ENCODE measurements at regions not wholly inside any gene's neighbourhood (a gene's known extent, or its start where the extent isn't known, plus 50 kb on each side); places are given as distances from the start of the nearest gene placed in this dataset.

DNA sequence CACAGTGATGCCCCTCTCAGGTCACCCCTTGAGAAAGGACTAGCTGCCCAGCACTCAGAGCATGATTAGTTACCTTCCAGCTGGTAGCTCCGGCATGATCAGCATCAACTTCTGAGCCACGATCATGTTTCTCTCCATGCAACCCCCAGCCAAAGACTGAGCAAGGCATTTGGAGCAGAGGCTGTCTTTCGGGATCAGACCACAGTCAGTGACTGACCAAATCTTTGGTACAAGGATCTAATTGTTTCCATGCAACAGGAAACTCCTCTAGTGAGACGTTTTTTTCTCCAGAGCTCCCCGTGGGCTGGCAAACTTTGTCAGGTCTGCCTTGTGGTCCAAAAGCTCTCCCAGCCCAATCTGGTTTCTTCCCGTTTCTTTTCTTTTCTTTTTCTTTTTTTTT is 244.3 kb downstream of the METTL4 start:
- no peak for DNase-seq (ENCODE audit: low read depth, low spot score)
- H3K27ac ChIP-seq: no peak overlapping the region
- no peak overlapping the region for H3K4me3 ChIP-seq
- no peaks in the 10 kb centered on the region for H3K36me3 ChIP-seq (ENCODE audit: insufficient read depth, low read length)
- H3K9ac ChIP-seq (ENCODE audit: insufficient read length): no peak overlapping the region
- H3K9me3 ChIP-seq (ENCODE audit: low read depth, low read length): no peaks in the 10 kb centered on the region
- TF ChIP-seq POLR2AphosphoS5 (IDR thresholded peaks at IDR 0.05; ENCODE audit: borderline replicate concordance, low read depth, low read length): no peak
- no peak for TF ChIP-seq EZH2 (IDR thresholded peaks at IDR 0.05)
- no peak for TF ChIP-seq FOXP2 (optimal IDR thresholded peaks at IDR 0.05; ENCODE audit: control extremely low read depth, extremely low read length, insufficient read depth)

- DNase-seq (ENCODE audit: low read depth, low spot score): no peak
- TF ChIP-seq POLR2AphosphoS5 (IDR thresholded peaks at IDR 0.05; ENCODE audit: borderline replicate concordance, low read depth, low read length) (no peak), FOXP2 (optimal IDR thresholded peaks at IDR 0.05; ENCODE audit: control extremely low read depth, extremely low read length, insufficient read depth) (no peak), EZH2 (IDR thresholded peaks at IDR 0.05) (no peak)
- Histone ChIP-seq H3K9me3 (ENCODE audit: low read depth, low read length) (no peaks in the 10 kb centered on the region), H3K9ac (ENCODE audit: insufficient read length) (no peak overlapping the region), H3K4me3 (no peak overlapping the region), H3K36me3 (ENCODE audit: insufficient read depth, low read length) (no peaks in the 10 kb centered on the region), H3K27ac (no peak overlapping the region)
These were observed 240.5 kb downstream of the METTL4 start for GRCh38 chr18:2330764-2331163.

DNA sequence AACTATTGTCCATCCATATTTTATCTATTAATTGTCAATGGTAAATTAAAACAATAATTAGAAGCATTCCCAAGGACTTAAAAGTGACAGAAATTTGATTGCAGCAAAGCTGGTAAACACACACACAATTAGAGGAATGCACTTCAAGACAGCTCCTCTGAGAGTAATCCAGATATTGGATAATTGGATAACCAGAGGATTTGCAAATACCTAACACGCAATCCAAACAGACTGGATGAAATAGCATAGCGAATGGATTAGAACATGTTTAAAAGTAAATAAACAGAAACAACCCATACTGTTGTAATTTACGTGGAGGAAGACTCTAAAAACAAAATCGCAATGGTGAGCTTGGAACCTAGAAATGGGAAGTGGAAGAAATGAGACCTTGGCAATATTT is 239.8 kb downstream of the METTL4 start:
- Histone ChIP-seq H3K9ac (ENCODE audit: insufficient read length) (no peak overlapping the region), H3K9me3 (ENCODE audit: low read depth, low read length) (no peaks in the 10 kb centered on the region), H3K27ac (no peak overlapping the region), H3K36me3 (ENCODE audit: insufficient read depth, low read length) (no peaks in the 10 kb centered on the region), H3K4me3 (no peak overlapping the region)
- no peak for DNase-seq (ENCODE audit: low read depth, low spot score)
- no peak for TF ChIP-seq POLR2AphosphoS5 (IDR thresholded peaks at IDR 0.05; ENCODE audit: borderline replicate concordance, low read depth, low read length)
- TF ChIP-seq EZH2 (IDR thresholded peaks at IDR 0.05): no peak

DNA sequence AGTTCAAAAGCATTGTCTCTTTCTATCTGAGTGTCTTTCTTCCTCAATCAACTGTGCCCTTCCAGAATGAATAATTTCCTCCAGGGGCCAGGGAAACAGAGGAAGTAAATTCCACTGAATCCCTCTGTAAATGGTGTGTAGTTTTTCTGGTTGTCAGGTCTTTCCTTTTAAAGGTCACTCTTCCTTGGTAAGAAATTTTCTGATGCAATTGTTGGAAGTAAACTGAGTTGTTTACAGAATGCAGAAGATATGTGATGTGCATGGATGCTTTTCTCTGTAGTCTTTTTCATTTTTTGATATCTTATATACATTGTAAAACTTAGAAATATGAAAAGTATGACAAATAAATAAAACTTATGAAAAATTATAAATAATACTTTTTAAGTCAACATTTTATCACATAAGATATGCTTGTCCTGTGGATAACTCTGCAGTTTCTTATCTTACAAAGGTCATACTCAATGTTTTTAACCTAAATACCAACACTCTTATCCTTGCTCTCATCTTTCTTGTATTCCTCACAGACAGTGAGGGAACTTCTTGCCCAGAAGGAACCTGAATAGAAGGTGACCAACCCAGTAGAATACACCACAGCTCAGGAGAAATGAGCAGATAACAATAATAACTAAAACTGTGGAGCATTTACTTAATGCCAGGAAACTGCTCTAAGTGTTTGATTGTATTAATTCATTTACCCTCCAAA is 234.5 kb downstream of the METTL4 start:
- H3K27ac ChIP-seq: no peak overlapping the region
- no peak overlapping the region for H3K4me3 ChIP-seq
- no peak for DNase-seq (ENCODE audit: low read depth, low spot score)
- H3K9ac ChIP-seq (ENCODE audit: insufficient read length): no peak overlapping the region
- H3K36me3 ChIP-seq (ENCODE audit: insufficient read depth, low read length): no peaks in the 10 kb centered on the region
- H3K9me3 ChIP-seq (ENCODE audit: low read depth, low read length): no peaks in the 10 kb centered on the region
- TF ChIP-seq EZH2 (IDR thresholded peaks at IDR 0.05) (no peak), FOXP2 (optimal IDR thresholded peaks at IDR 0.05; ENCODE audit: control extremely low read depth, extremely low read length, insufficient read depth) (no peak), POLR2AphosphoS5 (IDR thresholded peaks at IDR 0.05; ENCODE audit: borderline replicate concordance, low read depth, low read length) (no peak)

GRCh38 chr18:2337552-2338141 is 233.7 kb downstream of the METTL4 start:
- Histone ChIP-seq H3K4me3 (peak overlapping the region; percentile 28; the same call in 1 of the 2 replicates), H3K36me3 (ENCODE audit: insufficient read depth, low read length) (no peaks in the 10 kb centered on the region), H3K27ac (no peak overlapping the region), H3K9me3 (ENCODE audit: low read depth, low read length) (no peaks in the 10 kb centered on the region), H3K9ac (ENCODE audit: insufficient read length) (no peak overlapping the region)
- TF ChIP-seq POLR2AphosphoS5 (IDR thresholded peaks at IDR 0.05; ENCODE audit: borderline replicate concordance, low read depth, low read length) (no peak), FOXP2 (optimal IDR thresholded peaks at IDR 0.05; ENCODE audit: control extremely low read depth, extremely low read length, insufficient read depth) (no peak), EZH2 (IDR thresholded peaks at IDR 0.05) (no peak)
- DNase-seq (ENCODE audit: low read depth, low spot score): peak; percentile 10

DNA sequence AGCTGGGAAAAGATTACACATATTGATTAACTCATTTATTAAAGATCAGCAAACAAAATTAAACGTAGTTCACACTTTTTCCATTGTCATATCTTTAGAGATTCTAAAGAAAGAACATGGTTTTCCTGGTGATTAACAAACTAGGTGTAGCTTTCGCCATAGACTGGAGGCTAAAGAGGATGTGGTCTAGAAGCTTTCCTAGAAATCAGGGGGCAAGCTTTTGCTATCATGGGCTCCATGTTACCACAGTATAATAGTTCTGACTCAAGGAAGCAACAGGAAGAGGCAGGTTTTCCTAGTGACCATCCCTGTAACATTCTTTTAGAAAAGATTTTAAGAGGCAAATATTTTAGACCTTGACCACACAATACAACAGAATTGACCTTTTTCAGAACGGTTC is 232.7 kb downstream of the METTL4 start:
- no peak for TF ChIP-seq EZH2 (IDR thresholded peaks at IDR 0.05)
- no peak for TF ChIP-seq POLR2AphosphoS5 (IDR thresholded peaks at IDR 0.05; ENCODE audit: borderline replicate concordance, low read depth, low read length)
- no peak for TF ChIP-seq FOXP2 (optimal IDR thresholded peaks at IDR 0.05; ENCODE audit: control extremely low read depth, extremely low read length, insufficient read depth)
- no peaks in the 10 kb centered on the region for H3K9me3 ChIP-seq (ENCODE audit: low read depth, low read length)
- no peak overlapping the region for H3K9ac ChIP-seq (ENCODE audit: insufficient read length)
- no peak for DNase-seq (ENCODE audit: low read depth, low spot score)
- no peak overlapping the region for H3K4me3 ChIP-seq
- no peak overlapping the region for H3K27ac ChIP-seq
- H3K36me3 ChIP-seq (ENCODE audit: insufficient read depth, low read length): no peaks in the 10 kb centered on the region

DNA sequence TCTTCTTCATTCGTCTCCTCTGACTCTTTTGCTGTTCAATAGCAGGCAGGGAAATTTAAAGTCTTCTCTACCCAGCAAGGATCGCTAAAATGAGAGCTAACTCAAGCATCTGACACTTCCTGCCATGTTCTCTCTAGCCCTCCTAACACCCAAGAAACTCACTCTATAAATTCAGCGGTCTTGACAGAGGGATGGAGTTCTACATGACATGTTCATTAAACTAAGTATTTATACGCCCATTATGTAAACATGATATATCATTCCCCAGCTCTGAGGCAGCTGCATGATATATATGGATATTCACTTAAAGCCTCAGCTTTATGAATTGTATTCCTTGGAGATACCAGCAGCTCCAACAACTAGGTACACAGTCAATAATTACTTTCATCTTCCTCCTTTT is 231.0 kb downstream of the METTL4 start:
- no peak for DNase-seq (ENCODE audit: low read depth, low spot score)
- TF ChIP-seq FOXP2 (optimal IDR thresholded peaks at IDR 0.05; ENCODE audit: control extremely low read depth, extremely low read length, insufficient read depth) (no peak), POLR2AphosphoS5 (IDR thresholded peaks at IDR 0.05; ENCODE audit: borderline replicate concordance, low read depth, low read length) (no peak), EZH2 (IDR thresholded peaks at IDR 0.05) (no peak)
- Histone ChIP-seq H3K9me3 (ENCODE audit: low read depth, low read length) (no peaks in the 10 kb centered on the region), H3K36me3 (ENCODE audit: insufficient read depth, low read length) (no peaks in the 10 kb centered on the region), H3K9ac (ENCODE audit: insufficient read length) (no peak overlapping the region), H3K27ac (no peak overlapping the region), H3K4me3 (no peak overlapping the region)

DNA sequence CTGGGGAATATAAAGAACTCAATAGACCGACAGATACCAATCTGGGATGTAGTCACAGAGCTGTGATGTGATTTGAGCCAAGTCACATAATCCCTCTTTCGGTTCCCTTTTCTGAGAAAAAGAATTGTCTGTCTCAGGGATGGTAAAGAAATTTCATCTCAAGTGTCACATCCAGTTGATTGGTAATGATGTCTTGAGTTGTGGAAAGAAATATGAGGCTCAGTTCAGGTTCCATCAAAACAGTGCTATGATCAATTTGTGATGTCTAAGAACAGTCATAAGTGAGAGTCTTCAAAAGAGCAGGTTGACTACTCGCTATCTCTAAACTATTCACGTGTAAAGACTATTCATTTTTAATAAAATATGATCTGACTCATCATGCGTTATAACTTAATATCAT is 223.3 kb downstream of the METTL4 start:
- no peak for TF ChIP-seq EZH2 (IDR thresholded peaks at IDR 0.05)
- TF ChIP-seq FOXP2 (optimal IDR thresholded peaks at IDR 0.05; ENCODE audit: control extremely low read depth, extremely low read length, insufficient read depth): no peak
- TF ChIP-seq POLR2AphosphoS5 (IDR thresholded peaks at IDR 0.05; ENCODE audit: borderline replicate concordance, low read depth, low read length): no peak
- Histone ChIP-seq H3K36me3 (ENCODE audit: insufficient read depth, low read length) (no peaks in the 10 kb centered on the region), H3K9me3 (ENCODE audit: low read depth, low read length) (no peaks in the 10 kb centered on the region), H3K4me3 (no peak overlapping the region), H3K9ac (ENCODE audit: insufficient read length) (no peak overlapping the region), H3K27ac (no peak overlapping the region)
- DNase-seq (ENCODE audit: low read depth, low spot score): no peak
